Keratinocyte (primary cell): ENCODE measurements at regions not wholly inside any gene's neighbourhood (a gene's known extent, or its start where the extent isn't known, plus 50 kb on each side); places are given as distances from the start of the nearest gene placed in this dataset.

Experiments
- DNase-seq: peaks from one replicate; pipeline ENCODE4 v3.0.0-alpha.2; 2011; ENCODE audit warnings: low read depth, missing footprints, low spot score
- FAIRE-seq: peaks from 2 replicates; lab custom pipeline; 2011; peaks lifted over from hg19 to GRCh38; lab: Jason Lieb, UNC
- H2AFZ ChIP-seq: 2 replicates; pipeline ENCODE4 v1.6.0; 2012; ENCODE audit warnings: low read length, control low read depth, inconsistent platforms; ENCODE audit not compliant: control insufficient read depth
- H3K27ac ChIP-seq: 2 replicates; pipeline ENCODE4 v1.5.1; 2011; ENCODE audit warnings: low read length; ENCODE audit not compliant: control insufficient read depth, insufficient read depth
- H3K27me3 ChIP-seq: 3 replicates; pipeline ENCODE4 v1.6.0; 2011; ENCODE audit warnings: low read length; ENCODE audit not compliant: control insufficient read depth, insufficient read depth; ENCODE audit errors: extremely low read depth
- H3K36me3 ChIP-seq, 2 experiments: 2 replicates in 1 of 2; 3 replicates in 1 of 2; pipeline ENCODE4 v1.5.1; 2011; ENCODE audit warnings: low read length in 2 of 2, mild to moderate bottlenecking in 1 of 2; ENCODE audit not compliant: control insufficient read depth in 2 of 2, insufficient read depth in 2 of 2; ENCODE audit errors: extremely low read depth in 1 of 2
- H3K4me1 ChIP-seq: 3 replicates; pipeline ENCODE4 v1.5.1; 2011; ENCODE audit warnings: low read length; ENCODE audit not compliant: control insufficient read depth, insufficient read depth; ENCODE audit errors: extremely low read depth
- H3K4me2 ChIP-seq: 3 replicates; pipeline ENCODE4 v1.6.0; 2011; ENCODE audit warnings: low read depth, low read length; ENCODE audit not compliant: control insufficient read depth, insufficient read depth; ENCODE audit errors: extremely low read depth
- H3K4me3 ChIP-seq, 3 experiments: fragments of 200-600 bp in 1 of 3; sonication (generic) in 1 of 3; 2 replicates in 2 of 3; 3 replicates in 1 of 3; pipeline ENCODE4 v1.5.1; 2011 to 2016; ENCODE audit warnings: low read length in 3 of 3, mild to moderate bottlenecking in 3 of 3, control low read depth in 2 of 3, inconsistent platforms in 1 of 3, low read depth in 1 of 3, mixed read lengths in 1 of 3, mixed run types in 1 of 3, moderate library complexity in 1 of 3; ENCODE audit not compliant: control insufficient read depth in 2 of 3, insufficient read depth in 2 of 3; ENCODE audit errors: extremely low read depth in 1 of 3
- H3K79me2 ChIP-seq: 2 replicates; pipeline ENCODE4 v1.6.0; 2012; ENCODE audit warnings: low read length; ENCODE audit not compliant: control insufficient read depth, insufficient read depth
- H3K9ac ChIP-seq: 3 replicates; pipeline ENCODE4 v1.6.0; 2011; ENCODE audit warnings: low read length; ENCODE audit not compliant: control insufficient read depth, insufficient read depth; ENCODE audit errors: extremely low read depth
- H3K9me1 ChIP-seq: 3 replicates; pipeline ENCODE4 v1.6.0; 2011; ENCODE audit warnings: low read length; ENCODE audit not compliant: control insufficient read depth, insufficient read depth; ENCODE audit errors: extremely low read depth
- H3K9me3 ChIP-seq: 2 replicates; pipeline ENCODE4 v1.5.1; 2012; ENCODE audit warnings: low read depth, low read length; ENCODE audit not compliant: control insufficient read depth
- H4K20me1 ChIP-seq: 3 replicates; pipeline ENCODE4 v1.6.0; 2011; ENCODE audit warnings: low read length; ENCODE audit not compliant: control insufficient read depth, insufficient read depth; ENCODE audit errors: extremely low read depth
- CTCF ChIP-seq, 3 experiments: IDR thresholded peaks in 1 of 3; conservative IDR thresholded peaks in 1 of 3; optimal IDR thresholded peaks in 1 of 3; 2 replicates in 2 of 3; 3 replicates in 1 of 3; pipeline versions ENCODE3 to v1.5.1; 2011; ENCODE audit warnings: low read length in 3 of 3, mild to moderate bottlenecking in 3 of 3, moderate library complexity in 2 of 3, control low read depth in 1 of 3, inconsistent platforms in 1 of 3; ENCODE audit not compliant: insufficient read depth in 2 of 3; ENCODE audit errors: extremely low read depth in 1 of 3
- EZH2 ChIP-seq: IDR thresholded peaks from one replicate; pipeline ENCODE4 v1.6.1; 2012; ENCODE audit warnings: inconsistent platforms, mild to moderate bottlenecking, low read length, moderate library complexity
- dilution Hi-C: fragments of 300-500 bp; cut with MboI; formaldehyde crosslinking; loops from one replicate; pipeline ENCODE4 v1.7.0; 2020; ENCODE audit warnings: low sequenced_read_pairs; ENCODE audit not compliant: extremely low pct_ligation_motif_present

- no peaks in the 10 kb centered on the region for H3K9me1 ChIP-seq
- FAIRE-seq (no peak), DNase-seq (no peak)
- no peaks in the 10 kb centered on the region for H3K79me2 ChIP-seq
- H3K4me3 ChIP-seq = no peak overlapping the region
- dilution Hi-C loops = no loop called here
- H3K36me3 ChIP-seq = no peaks in the 10 kb centered on the region
- H3K9me3 ChIP-seq = no peaks in the 10 kb centered on the region
- no peak overlapping the region for H3K4me2 ChIP-seq
- H2AFZ ChIP-seq = no peak overlapping the region
- TF ChIP-seq EZH2 = no peak
- no peaks in the 10 kb centered on the region for H4K20me1 ChIP-seq
- H3K27me3 ChIP-seq = peaks cover 9% of the 10 kb centered on the region
- H3K27ac ChIP-seq = no peak overlapping the region
- no peaks in the 10 kb centered on the region for H3K4me1 ChIP-seq
- H3K9ac ChIP-seq = no peak overlapping the region
Observed at GRCh38 chr2:120968307-120969015, 232.8 kb downstream of the GLI2 start.

- DNase-seq (no peak), FAIRE-seq (no peak)
- Histone ChIP-seq H3K4me3 (no peak overlapping the region), H2AFZ (no peak overlapping the region), H3K27me3 (peaks cover 1% of the 10 kb centered on the region), H3K4me1 (no peaks in the 10 kb centered on the region), H3K9ac (no peak overlapping the region), H3K9me3 (no peaks in the 10 kb centered on the region), H3K36me3 (no peaks in the 10 kb centered on the region), H3K4me2 (no peak overlapping the region), H3K79me2 (no peaks in the 10 kb centered on the region), H3K27ac (no peak overlapping the region), H4K20me1 (no peaks in the 10 kb centered on the region), H3K9me1 (no peaks in the 10 kb centered on the region)
- dilution Hi-C loops = no loop called here
- TF ChIP-seq EZH2 (no peak), CTCF (optimal IDR thresholded peaks at IDR 0.05 in 1 of 3, IDR thresholded peaks at IDR 0.05 in 1 of 3, conservative IDR thresholded peaks at IDR 0.05 in 1 of 3; ENCODE audit: extremely low read depth in 1 of 3, insufficient read depth in 2 of 3, low read length in 3 of 3) (no peak)
Observed at GRCh38 chr2:120969613-120970355, 234.1 kb downstream of the GLI2 start.
